IMR-90 (cell line): ENCODE measurements at regions not wholly inside any gene's neighbourhood (a gene's known extent, or its start where the extent isn't known, plus 50 kb on each side); places are given as distances from the start of the nearest gene placed in this dataset.

Experiments used
- ATAC-seq: fragments of 200-7000 bp; cut with Tn5 transposase; 2 replicates; pipeline ENCODE4 v1.9.1; 2020; ENCODE audit warnings: low read depth, mild to moderate bottlenecking, moderate library complexity
- BruUV-seq: library from RNA; stranded (reverse); fragments of 400-500 nt; replicated peaks from 2 replicates; lab custom pipeline; 2021; lab: Mats Ljungman, UMichigan
- CTCF ChIA-PET: fragments of 300-600 bp; formaldehyde crosslinking; extraction: SDS; loops from one replicate; lab custom pipeline; 2021; ENCODE audit warnings: antibody characterized with exemption; lab: Yijun Ruan, JAX
- POLR2A ChIA-PET: fragments of 300-600 bp; sonication (Branson Sonifier 250); formaldehyde crosslinking; loops from one replicate; lab custom pipeline; 2022; ENCODE audit warnings: antibody characterized with exemption; ENCODE audit not compliant: unreplicated experiment; lab: Charles Lee
- DNase-seq: peaks from one replicate; pipeline ENCODE4 v3.0.0; 2013
- H2AFZ ChIP-seq: replicated peaks from 2 replicates; pipeline ENCODE3; 2013; ENCODE audit warnings: low read length, mild to moderate bottlenecking; ENCODE audit not compliant: poor library complexity
- H2AK5ac ChIP-seq: 2 replicates; pipeline ENCODE4 v1.6.1; 2013; ENCODE audit warnings: low read depth, low read length, inconsistent platforms
- H2AK9ac ChIP-seq: replicated peaks from 2 replicates; pipeline ENCODE3; 2013; ENCODE audit warnings: mild to moderate bottlenecking, low read depth, low read length, moderate library complexity; ENCODE audit not compliant: poor library complexity
- H2BK120ac ChIP-seq: 2 replicates; pipeline ENCODE4 v1.6.1; 2013; ENCODE audit warnings: low read depth, low read length, inconsistent platforms
- H2BK15ac ChIP-seq: 3 replicates; pipeline ENCODE4 v1.6.1; 2013; ENCODE audit warnings: low read depth, low read length, inconsistent platforms
- H2BK20ac ChIP-seq: 2 replicates; pipeline ENCODE4 v1.6.1; 2013; ENCODE audit warnings: low read depth, mild to moderate bottlenecking, inconsistent platforms, low read length, moderate library complexity
- H2BK5ac ChIP-seq: 2 replicates; pipeline ENCODE4 v1.6.1; 2013; ENCODE audit warnings: mild to moderate bottlenecking, low read depth, low read length, inconsistent platforms; ENCODE audit not compliant: poor library complexity, severe bottlenecking
- H3K14ac ChIP-seq: replicated peaks from 2 replicates; pipeline ENCODE4 v1.6.1; 2013; ENCODE audit warnings: low read depth, low read length, inconsistent platforms
- H3K18ac ChIP-seq: 2 replicates; pipeline ENCODE4 v1.6.1; 2013; ENCODE audit warnings: low read depth, low read length, control low read depth
- H3K23ac ChIP-seq: 2 replicates; pipeline ENCODE4 v1.6.1; 2013; ENCODE audit warnings: low read depth, low read length, inconsistent platforms
- H3K27ac ChIP-seq: 2 replicates; pipeline ENCODE4 v1.5.1; 2013; ENCODE audit warnings: mild to moderate bottlenecking, control low read depth, low read length; ENCODE audit not compliant: insufficient read depth
- H3K27me3 ChIP-seq: 2 replicates; pipeline ENCODE4 v1.6.1; 2013; ENCODE audit warnings: low read length; ENCODE audit not compliant: control insufficient read depth, insufficient read depth
- H3K36me3 ChIP-seq: 2 replicates; pipeline ENCODE4 v1.6.1; 2013; ENCODE audit warnings: low read length, mixed read lengths; ENCODE audit not compliant: control insufficient read depth, insufficient read depth
- H3K4ac ChIP-seq: 2 replicates; pipeline ENCODE4 v1.6.1; 2013; ENCODE audit warnings: low read depth, low read length, inconsistent platforms
- H3K4me1 ChIP-seq: 2 replicates; pipeline ENCODE4 v1.6.1; 2013; ENCODE audit warnings: low read length, mixed read lengths; ENCODE audit not compliant: control insufficient read depth, insufficient read depth
- H3K4me2 ChIP-seq: 2 replicates; pipeline ENCODE4 v1.6.1; 2013; ENCODE audit warnings: low read depth, mild to moderate bottlenecking, control low read depth, low read length, moderate library complexity
- H3K4me3 ChIP-seq: 2 replicates; pipeline ENCODE4 v1.5.1; 2013; ENCODE audit warnings: low read depth, mild to moderate bottlenecking, control low read depth, low read length, moderate library complexity; ENCODE audit not compliant: insufficient read depth
- H3K56ac ChIP-seq: 2 replicates; pipeline ENCODE4 v1.6.1; 2013; ENCODE audit warnings: low read length, inconsistent platforms; ENCODE audit not compliant: insufficient read depth; ENCODE audit errors: extremely low read depth
- H3K79me1 ChIP-seq, 2 experiments: 2 replicates each; pipeline ENCODE4 v1.6.1; 2013; ENCODE audit warnings: low read length in 2 of 2, inconsistent platforms in 1 of 2, low read depth in 1 of 2
- H3K9ac ChIP-seq: 2 replicates; pipeline ENCODE4 v1.6.1; 2013; ENCODE audit warnings: low read depth, low read length, control low read depth
- H3K9me1 ChIP-seq: 2 replicates; pipeline ENCODE4 v1.6.1; 2013; ENCODE audit warnings: low read length, inconsistent platforms; ENCODE audit not compliant: insufficient read depth
- H3K9me3 ChIP-seq: 2 replicates; pipeline ENCODE4 v1.6.1; 2013; ENCODE audit warnings: low read length; ENCODE audit not compliant: control insufficient read depth, insufficient read depth
- H4K20me1 ChIP-seq: 2 replicates; pipeline ENCODE4 v1.6.1; 2013; ENCODE audit warnings: low read length, inconsistent platforms; ENCODE audit not compliant: insufficient read depth
- H4K5ac ChIP-seq: 2 replicates; pipeline ENCODE4 v1.6.1; 2013; ENCODE audit warnings: mild to moderate bottlenecking, low read depth, low read length, control low read depth
- H4K8ac ChIP-seq, 2 experiments: 2 replicates each; pipeline ENCODE4 v1.6.1; 2013; ENCODE audit warnings: low read depth in 2 of 2, low read length in 2 of 2, control low read depth in 1 of 2, inconsistent platforms in 1 of 2
- H4K91ac ChIP-seq: 2 replicates; pipeline ENCODE4 v1.6.1; 2013; ENCODE audit warnings: low read depth, low read length, inconsistent platforms; ENCODE audit not compliant: insufficient read depth
- CHD1 ChIP-seq: IDR thresholded peaks from 2 replicates; pipeline ENCODE4 v1.6.1; 2012; ENCODE audit warnings: low read depth, low read length, improper control_type of control experiment
- FOS ChIP-seq: fragments of 150-350 bp; IDR thresholded peaks from 2 replicates; pipeline ENCODE4 v1.6.1; 2016; ENCODE audit warnings: low read depth, low read length
- WGBS, 2 experiments: methylation state at CpG; one replicate each; pipeline versions ENCODE4 v1.1.5 to v1.1.7; 2013; ENCODE audit warnings: missing lambda C conversion rate in 2 of 2; ENCODE audit not compliant: insufficient read length in 1 of 2; ENCODE audit errors: extremely low coverage in 2 of 2; 5-methylcytosine and 5-hydroxymethylcytosine counted together
- dilution Hi-C: fragments of 300-500 bp; cut with HindIII; formaldehyde crosslinking; loops from one replicate; pipeline ENCODE4 v1.14.3; 2018; ENCODE audit warnings: low sequenced_read_pairs; ENCODE audit not compliant: unreplicated experiment
- in situ Hi-C: fragments of 300-500 bp; cut with MboI; formaldehyde crosslinking; loops from 3 replicates; pipeline ENCODE4 v1.14.3; 2019; ENCODE audit warnings: low sequenced_read_pairs, inconsistent platforms, mixed read lengths
- intact Hi-C: fragments of 100-400 bp; cut with micrococcal nuclease; formaldehyde crosslinking; loops from 2 replicates; pipeline ENCODE4 v1.10.0; 2022

DNA sequence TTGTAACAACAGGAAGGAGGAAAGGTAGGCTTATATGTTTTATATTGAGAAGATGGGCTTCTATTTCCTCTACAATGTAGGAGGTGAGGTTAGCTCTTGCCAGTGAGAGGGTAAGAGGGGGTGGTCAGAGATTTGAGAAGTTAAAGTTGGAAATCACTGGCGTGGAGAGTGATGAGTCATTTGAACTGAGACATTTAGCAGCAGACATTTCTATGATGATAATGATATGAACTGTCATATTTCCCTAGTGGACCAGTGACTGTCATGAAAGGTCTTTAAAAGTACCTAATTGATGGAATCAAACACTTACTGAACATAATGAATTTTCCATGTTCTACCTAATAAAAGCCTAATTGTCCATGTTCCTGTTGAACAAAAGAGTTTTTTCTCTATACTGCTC is 126.1 kb downstream of the FAM161A start:
- 40% methylated on average over 1 of the region's 1 CpG; no CpG with 5 or more reads in 1 of the 2 experiments for WGBS, 2 experiments
- no peak overlapping the region for H3K27ac ChIP-seq
- no peak overlapping the region for H3K4ac ChIP-seq
- H2BK120ac ChIP-seq = no peak overlapping the region
- dilution Hi-C loops = no loop called here
- no TSS peak for BruUV-seq
- no peaks in the 10 kb centered on the region for H3K9me1 ChIP-seq
- H3K4me2 ChIP-seq = no peak overlapping the region
- no peak overlapping the region for H2BK20ac ChIP-seq
- H3K4me3 ChIP-seq = no peak overlapping the region
- H2AK5ac ChIP-seq = no peak overlapping the region
- H3K56ac ChIP-seq = no peak overlapping the region
- H4K8ac ChIP-seq = no peak overlapping the region
- H2AFZ ChIP-seq = no peak overlapping the region
- CTCF ChIA-PET = interaction anchor here (1.1 kb wide), 1 partner anchor 76 kb away, joined by 3 read pairs; no protein-coding TSS in a partner anchor
- no peak overlapping the region for H4K91ac ChIP-seq
- intact Hi-C loops = no loop called here
- H3K9me3 ChIP-seq = peaks cover 3% of the 10 kb centered on the region
- H3K36me3 ChIP-seq = no peaks in the 10 kb centered on the region
- H4K5ac ChIP-seq = no peak overlapping the region
- H4K20me1 ChIP-seq = no peaks in the 10 kb centered on the region
- H3K9ac ChIP-seq = no peak overlapping the region
- in situ Hi-C loops = no loop called here
- DNase-seq (peak; percentile 22), ATAC-seq (no peak)
- no peak overlapping the region for H2BK15ac ChIP-seq
- H3K27me3 ChIP-seq = no peaks in the 10 kb centered on the region
- no peak overlapping the region for H2AK9ac ChIP-seq
- H3K79me1 ChIP-seq = no peaks in the 10 kb centered on the region
- POLR2A ChIA-PET = no interaction called here
- no peak overlapping the region for H3K18ac ChIP-seq
- H3K23ac ChIP-seq = no peak overlapping the region
- H3K14ac ChIP-seq = no peak overlapping the region
- TF ChIP-seq FOS (0 out of 2 replicates have a peak, but pooled peaks have one; percentile 12), CHD1 (no peak)
- H2BK5ac ChIP-seq = no peak overlapping the region
- no peaks in the 10 kb centered on the region; the same call in 1 of the 2 replicates for H3K4me1 ChIP-seq
